Dermis blood vessel endothelial cell (primary cell): ENCODE measurements at regions not wholly inside any gene's neighbourhood (a gene's known extent, or its start where the extent isn't known, plus 50 kb on each side); places are given as distances from the start of the nearest gene placed in this dataset.

Source experiments
- DNase-seq: peaks from one replicate; pipeline ENCODE4 v3.0.0; 2010

GRCh38 chr15:100785181-100786138, 94.2 kb upstream of the ALDH1A3 start:
- no peak for DNase-seq

DNA sequence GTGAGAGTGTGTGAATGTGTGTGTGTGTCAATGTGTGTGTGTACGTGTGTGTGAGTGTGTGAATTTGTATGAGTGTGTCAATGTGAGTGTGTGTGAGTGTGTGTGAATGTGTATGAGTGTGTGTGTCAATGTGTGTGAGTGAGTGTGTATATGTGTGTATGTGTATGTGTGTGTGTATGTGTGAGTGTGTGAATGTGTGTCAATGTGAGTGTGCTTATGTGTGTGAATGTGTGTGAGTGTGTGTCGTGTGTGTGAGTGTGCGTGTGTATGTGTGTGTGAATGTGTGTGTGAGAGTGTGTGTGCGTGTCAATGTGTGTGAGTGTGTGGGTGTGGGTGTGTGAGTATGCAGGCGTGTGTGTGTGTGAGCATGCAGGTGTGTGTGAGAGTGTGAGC, 93.5 kb upstream of the ALDH1A3 start:
- no peak for DNase-seq

- DNase-seq: no peak
Observed at GRCh38 chr15:100786901-100787566, 92.6 kb upstream of the ALDH1A3 start.

DNA sequence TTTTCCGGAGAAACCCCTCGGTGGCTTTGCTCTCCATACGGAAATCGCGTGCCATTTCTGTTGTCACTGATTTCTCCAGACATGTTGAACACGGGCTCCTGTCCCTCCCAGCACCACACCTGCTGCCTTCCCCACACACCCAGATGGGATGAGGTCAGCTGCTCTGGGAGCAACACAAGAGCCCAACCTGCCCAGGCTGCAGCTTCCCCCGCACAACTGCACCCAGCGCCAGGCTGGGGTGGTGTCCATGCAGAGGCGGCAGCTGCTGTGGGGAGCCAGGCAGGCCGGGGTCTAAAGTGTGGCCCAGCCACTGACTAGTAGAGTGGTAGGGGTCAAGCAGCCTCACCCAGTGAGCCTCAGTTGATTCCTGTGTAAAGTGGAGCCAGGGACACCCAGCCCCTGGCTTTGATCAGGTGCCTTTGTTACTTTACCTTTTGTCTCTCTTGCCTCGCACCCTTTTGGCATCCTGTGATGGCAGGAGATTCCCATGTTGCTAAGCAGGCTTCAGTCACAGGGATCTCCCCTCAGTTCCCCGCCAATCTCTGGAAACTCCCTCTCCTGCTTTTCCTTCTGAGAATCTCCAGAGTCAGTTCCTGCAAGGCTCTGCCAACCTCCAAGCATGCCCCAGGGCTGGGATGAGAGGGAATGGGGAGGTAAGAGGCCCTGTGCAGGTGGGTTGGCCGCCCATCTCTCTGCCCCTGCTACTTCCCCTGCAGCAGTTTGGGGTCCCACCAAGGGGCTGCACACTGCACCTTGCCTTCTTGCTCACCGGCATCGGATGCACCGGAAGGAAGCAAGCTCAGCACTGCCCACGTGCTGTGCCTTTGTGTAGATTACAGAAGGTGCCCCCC, 91.8 kb upstream of the ALDH1A3 start:
- DNase-seq: no peak

GRCh38 chr15:100788418-100789105, 91.1 kb upstream of the ALDH1A3 start:
- DNase-seq: no peak

DNA sequence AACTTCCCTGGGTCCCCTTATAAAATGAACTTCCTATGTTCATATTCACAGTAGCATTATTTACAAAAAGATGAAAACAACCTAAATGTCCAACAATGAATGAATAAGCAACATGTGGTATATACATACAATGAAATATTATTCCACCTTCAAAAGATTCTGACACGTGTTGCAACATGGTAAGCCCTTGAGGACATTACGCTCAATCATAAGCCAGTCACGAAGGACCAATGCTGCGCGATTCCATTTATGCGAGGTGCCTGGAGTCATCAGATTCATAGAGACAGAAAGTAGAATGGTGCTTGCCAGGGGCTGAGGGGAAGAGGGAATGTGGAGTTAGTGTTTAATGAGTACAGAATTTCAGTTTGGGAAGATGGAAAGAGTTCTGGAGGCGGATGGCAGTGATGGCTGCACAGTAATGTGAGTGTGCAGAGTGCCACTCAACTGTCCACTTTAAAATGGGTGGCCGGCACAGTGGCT, 88.8 kb upstream of the ALDH1A3 start:
- DNase-seq: no peak

GRCh38 chr15:100794008-100794407, 85.6 kb upstream of the ALDH1A3 start:
- DNase-seq: no peak

DNA sequence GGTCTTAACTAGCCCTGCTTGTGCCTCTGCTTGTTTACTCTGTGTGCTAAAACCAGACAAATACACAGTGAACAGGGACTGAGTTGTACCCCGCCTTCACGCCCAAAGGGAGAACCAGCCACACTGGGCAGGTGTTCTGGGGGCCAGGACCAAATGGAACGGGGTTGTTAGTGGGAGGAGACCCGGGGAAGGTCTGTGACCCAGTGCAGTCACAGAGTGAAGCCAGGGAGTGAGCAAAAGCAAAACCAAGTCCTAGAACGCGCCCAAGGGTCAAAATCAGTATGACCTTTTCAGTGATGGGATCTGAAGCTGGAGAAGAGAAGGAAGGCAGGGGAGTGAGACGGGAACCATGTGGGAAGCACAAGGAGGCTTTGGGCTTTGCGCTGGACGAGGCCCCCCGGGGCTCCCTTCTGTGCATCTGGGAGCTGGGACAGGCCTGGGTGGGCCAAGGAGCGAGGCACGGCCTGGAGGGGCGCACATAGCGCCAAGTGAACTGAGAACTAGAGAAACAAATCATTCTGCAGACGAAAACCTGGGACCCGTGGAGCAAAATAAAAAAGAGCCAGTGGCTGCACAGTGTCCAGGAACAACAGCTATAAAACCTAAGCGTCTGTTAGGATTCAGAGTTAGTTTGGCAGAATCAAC, 78.3 kb upstream of the ALDH1A3 start:
- DNase-seq: no peak

DNA sequence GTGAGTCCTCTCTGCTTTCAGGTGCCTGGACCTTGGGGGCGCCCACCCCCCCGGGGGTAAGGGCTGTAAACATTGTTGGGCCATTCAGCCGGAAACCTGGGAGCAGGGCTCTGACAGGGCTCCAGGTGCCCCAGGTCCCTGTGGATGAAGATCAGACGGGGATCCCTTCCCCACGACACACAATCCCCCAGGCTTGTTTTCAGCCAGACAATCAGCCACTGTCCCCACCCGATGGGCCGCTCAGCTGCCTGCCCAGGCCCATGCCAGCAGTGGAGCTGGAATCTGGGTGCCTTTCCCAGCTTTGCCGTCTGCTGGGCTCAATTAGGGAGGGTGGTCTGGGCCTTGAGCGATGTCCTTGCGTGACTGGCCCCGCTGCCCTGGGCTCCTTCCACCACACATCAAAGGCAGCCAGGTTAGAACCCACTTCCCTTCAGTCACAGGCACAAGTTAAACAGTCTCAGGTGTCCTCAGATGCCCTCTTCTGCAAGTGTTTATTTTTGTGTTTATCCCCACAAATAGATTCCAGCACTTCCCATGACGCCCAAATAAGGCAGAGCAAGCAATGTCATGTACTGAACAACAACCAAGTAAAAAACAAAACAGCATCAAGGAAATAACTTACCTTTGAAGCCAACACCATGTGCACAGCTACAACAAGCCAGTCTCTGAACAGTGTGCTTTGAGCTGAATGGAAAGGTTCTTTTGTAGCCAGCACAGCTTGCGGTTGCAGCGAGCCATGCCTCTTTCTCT, 77.0 kb upstream of the ALDH1A3 start:
- no peak for DNase-seq

DNA sequence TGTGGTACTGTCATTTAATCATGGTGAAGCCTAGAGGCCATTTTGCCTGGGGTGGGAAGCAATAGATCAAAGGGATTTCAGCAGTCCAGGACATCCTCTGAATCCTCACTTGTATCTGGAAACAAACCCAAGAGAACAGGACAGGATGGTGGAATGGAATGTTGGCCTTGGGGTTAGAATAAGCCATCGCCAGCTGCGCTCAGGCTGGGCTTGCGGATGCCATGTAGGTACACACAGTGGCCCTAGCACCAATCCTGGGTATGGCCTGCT, 76.5 kb upstream of the ALDH1A3 start:
- DNase-seq: no peak

DNA sequence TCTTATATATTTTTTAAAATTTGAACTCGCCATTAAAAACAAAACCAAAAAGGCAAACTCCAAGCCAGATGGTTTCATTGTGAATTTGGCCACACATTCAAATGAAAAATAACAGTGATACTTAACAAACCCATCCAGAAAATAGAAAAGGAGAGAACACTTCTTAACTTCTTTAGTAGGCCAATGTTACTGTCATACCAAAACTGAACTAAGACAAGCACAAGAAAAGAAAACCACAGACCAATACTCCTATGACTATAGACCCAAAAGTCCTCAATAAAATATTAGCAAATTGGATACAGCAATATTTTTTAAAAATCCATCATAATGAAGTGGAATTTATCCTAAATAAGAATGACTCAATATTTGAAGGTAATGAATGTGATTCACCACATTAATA, 73.5 kb upstream of the ALDH1A3 start:
- no peak for DNase-seq

DNA sequence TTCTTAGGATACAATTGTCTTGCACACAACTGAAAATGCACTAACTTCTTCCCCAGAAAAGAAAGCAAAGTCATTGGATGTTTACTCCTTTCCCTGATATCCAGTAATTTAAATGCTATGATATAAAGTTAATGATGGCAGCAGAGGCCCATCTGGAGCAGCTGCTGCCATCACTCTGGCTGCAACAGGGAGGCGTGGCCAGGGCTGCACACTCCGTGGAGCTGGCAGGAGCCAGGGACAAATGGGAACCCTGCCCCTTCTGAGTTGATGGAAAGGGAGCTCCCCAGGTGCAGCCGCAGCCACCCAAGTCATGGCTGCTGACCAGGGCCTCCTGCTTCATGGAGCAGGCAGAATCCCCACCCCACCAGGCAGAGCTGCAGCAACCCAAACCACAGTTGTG, 72.6 kb upstream of the ALDH1A3 start:
- DNase-seq: no peak

DNA sequence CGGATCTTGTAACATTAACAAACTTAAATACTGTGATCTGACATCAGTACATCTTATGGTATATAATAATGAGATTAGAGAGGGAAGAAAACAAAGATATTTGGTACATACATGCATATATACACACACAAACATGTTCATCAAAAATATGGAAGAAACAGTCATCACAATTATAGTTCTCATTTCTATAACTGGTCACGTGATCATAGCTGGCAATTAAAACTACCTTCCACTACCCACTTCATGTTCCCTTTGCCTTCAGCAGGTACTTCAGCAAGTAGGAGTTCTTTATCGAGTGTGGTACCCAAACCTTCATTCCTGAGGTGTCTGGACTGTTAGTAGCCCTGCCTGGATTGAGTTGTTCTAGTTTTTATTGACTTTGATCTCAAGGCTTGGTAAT, 70.9 kb upstream of the ALDH1A3 start:
- DNase-seq: no peak

GRCh38 chr15:100809151-100809550, 70.5 kb upstream of the ALDH1A3 start:
- peak; percentile 30 for DNase-seq

GRCh38 chr15:100809587-100809986, 70.0 kb upstream of the ALDH1A3 start:
- no peak for DNase-seq

DNA sequence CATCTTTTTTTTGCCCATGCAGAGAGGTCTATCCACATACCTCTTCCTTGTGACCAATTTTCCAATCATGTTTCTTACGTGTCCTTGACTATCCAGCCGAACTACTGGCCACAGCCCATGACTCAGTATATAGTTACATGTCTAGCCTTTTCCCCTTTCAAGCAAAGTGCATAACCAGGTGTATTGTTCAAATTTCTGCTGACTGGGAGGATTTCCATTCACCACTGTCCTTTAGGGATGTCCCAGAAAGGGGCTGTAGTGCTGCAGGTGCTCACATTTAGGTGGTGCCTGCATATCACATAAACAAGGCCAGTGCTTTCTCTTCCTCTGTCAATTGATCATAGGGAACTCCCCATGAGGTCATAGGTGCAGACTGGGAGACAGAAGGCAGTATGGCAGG, 69.4 kb upstream of the ALDH1A3 start:
- no peak for DNase-seq

DNA sequence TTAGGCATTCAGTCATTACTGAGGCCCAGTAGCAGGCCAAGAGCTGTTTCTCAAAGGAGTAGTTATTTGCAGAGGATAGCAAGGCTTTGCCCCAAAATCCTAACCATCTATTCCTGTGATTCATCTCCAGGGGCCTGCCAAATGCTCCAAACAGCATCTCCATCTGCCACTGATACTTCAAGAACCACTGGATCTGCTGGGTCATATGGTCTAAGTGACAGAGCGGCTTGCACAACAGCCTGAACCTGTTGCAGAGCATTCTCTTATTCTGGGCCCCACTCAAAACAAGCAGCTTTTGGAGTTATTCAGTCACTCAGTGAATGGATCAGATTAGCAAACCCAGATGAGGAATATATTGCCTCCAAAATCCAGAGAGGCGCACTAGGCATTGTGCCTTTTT, 68.8 kb upstream of the ALDH1A3 start:
- no peak for DNase-seq

DNA sequence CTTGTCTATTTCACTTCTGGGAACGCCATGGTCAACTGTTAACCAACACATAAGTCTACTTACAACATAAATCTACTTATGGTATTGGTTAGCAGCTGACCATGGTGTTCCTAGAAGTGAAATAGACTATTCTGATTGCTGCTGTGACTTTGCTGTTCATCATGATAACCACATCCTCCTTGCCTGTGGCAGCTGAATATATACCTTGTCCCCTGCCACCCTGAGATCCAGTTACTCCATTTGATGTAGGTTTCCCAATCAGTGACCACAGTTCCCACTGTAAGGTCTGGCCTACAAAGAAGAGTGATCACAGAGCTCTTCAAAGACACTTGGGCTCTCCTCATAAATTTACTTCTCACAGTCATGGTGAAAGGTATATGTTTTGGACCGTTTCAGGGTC, 66.8 kb upstream of the ALDH1A3 start:
- DNase-seq: no peak

DNA sequence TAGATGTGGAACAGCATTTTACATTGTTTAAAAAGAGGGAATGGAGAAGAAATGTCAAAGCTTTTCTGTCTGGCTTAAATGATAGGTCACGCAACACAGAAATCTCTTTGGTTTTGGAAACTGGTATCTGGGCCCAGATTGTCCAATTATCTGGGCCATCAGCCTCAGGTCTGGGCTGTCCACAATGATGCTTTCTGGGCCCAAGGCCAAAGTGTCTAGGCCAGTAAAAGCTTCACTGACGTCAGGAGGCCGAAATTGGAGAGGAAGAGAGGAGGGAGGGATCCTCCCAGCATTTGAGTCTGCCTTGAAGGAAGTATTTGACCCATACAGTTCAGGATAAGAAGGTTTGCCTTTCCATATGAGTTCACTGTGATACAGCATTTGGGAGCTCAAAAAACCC, 60.7 kb upstream of the ALDH1A3 start:
- no peak for DNase-seq

GRCh38 chr15:100820528-100820927, 59.1 kb upstream of the ALDH1A3 start:
- no peak for DNase-seq

DNA sequence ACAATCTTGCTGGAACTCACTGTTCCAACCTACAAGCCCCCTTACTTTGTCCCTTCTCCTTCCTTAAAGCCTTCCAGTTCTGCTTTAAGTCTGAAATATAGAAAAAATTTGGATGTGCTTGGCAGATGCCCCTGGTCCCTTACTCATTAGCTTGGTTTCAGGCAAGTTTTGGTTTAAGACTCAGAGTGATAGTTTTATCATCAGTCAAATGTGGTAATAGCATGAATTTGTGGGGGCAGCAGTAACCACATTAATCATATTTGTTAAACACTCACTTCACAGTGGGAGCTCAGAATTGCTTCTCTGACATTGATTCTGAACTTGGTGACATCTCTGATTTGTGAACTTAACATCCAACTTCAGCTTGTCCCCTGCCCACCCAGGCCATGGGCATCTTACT, 58.3 kb upstream of the ALDH1A3 start:
- DNase-seq: no peak
